Hematopoietic multipotent progenitor cell treated with erythropoietin and hydrocortisone succinate and interleukin-3 and kit ligand, for 15 days (in vitro differentiated cells): ENCODE measurements at regions not wholly inside any gene's neighbourhood (a gene's known extent, or its start where the extent isn't known, plus 50 kb on each side); places are given as distances from the start of the nearest gene placed in this dataset.
"Not testable (repeated sequence)": the region's sequence is repeated elsewhere in the genome, so short reads cannot be mapped to it uniquely, and the experiment has no call there.

Source experiments
- DNase-seq: peaks from one replicate; pipeline ENCODE4 v3.0.0-alpha.2; 2015; ENCODE audit warnings: low spot score

- no peak for DNase-seq
Observed at GRCh38 chr5:133881576-133882388, 86.6 kb downstream of the C5orf15 start.

- no peak for DNase-seq
Observed at GRCh38 chr5:133878236-133878555, 90.2 kb downstream of the C5orf15 start.

GRCh38 chr5:133877351-133878235 is 90.8 kb downstream of the C5orf15 start:
- no peak for DNase-seq

- no peak for DNase-seq
Observed at GRCh38 chr5:133876266-133876665, 92.2 kb downstream of the C5orf15 start.

GRCh38 chr5:133875179-133875578 is 93.2 kb downstream of the C5orf15 start:
- no peak for DNase-seq

GRCh38 chr5:133873449-133873848 is 95.0 kb downstream of the C5orf15 start:
- no peak for DNase-seq

- no peak for DNase-seq
Observed at GRCh38 chr5:133870661-133871060, 97.8 kb downstream of the C5orf15 start.

GRCh38 chr5:133869519-133870335 is 98.7 kb downstream of the C5orf15 start:
- DNase-seq = no peak

GRCh38 chr5:133868946-133869518 is 99.4 kb downstream of the C5orf15 start:
- DNase-seq = peak; percentile 67

- DNase-seq = no peak
Observed at GRCh38 chr5:133867851-133868545, 100.4 kb downstream of the C5orf15 start.

- no peak for DNase-seq
Observed at GRCh38 chr5:133867341-133867740, 101.1 kb downstream of the C5orf15 start.

- DNase-seq = no peak
Observed at GRCh38 chr5:133866903-133867245, 101.6 kb downstream of the C5orf15 start.

- DNase-seq = no peak
Observed at GRCh38 chr5:133866160-133866902, 102.1 kb downstream of the C5orf15 start.

- DNase-seq = no peak
Observed at GRCh38 chr5:133865113-133865512, 103.3 kb downstream of the C5orf15 start.

GRCh38 chr5:133864711-133865110 is 103.7 kb downstream of the C5orf15 start:
- DNase-seq = no peak

GRCh38 chr5:133863857-133864585 is 104.4 kb downstream of the C5orf15 start:
- peak; percentile 46 for DNase-seq

- DNase-seq = no peak
Observed at GRCh38 chr5:133861161-133861737, 107.2 kb downstream of the C5orf15 start.

- DNase-seq = no peak
Observed at GRCh38 chr5:133859073-133859472, 109.4 kb downstream of the C5orf15 start.

GRCh38 chr5:133857595-133858313 is 110.7 kb downstream of the C5orf15 start:
- not testable (repeated sequence) for DNase-seq
